Activated CD8-positive, alpha-beta T cell treated with anti-CD3 and anti-CD28 coated beads for 36 hours (primary cell): ENCODE measurements at regions not wholly inside any gene's neighbourhood (a gene's known extent, or its start where the extent isn't known, plus 50 kb on each side); places are given as distances from the start of the nearest gene placed in this dataset.

Experiments used
- ATAC-seq: fragments of 200-7000 bp; cut with Tn5 transposase; one replicate; pipeline ENCODE4 v1.10.0; 2021; ENCODE audit warnings: mild to moderate bottlenecking, moderate library complexity
- CTCF ChIA-PET: fragments of 350-600 bp; sonication (Branson Sonifier 250); formaldehyde crosslinking; loops from one replicate; lab custom pipeline; 2021; ENCODE audit warnings: antibody characterized with exemption; lab: Charles Lee
- POLR2A ChIA-PET: fragments of 350-600 bp; sonication (Branson Sonifier 250); formaldehyde crosslinking; loops from one replicate; lab custom pipeline; 2021; ENCODE audit warnings: antibody characterized with exemption; lab: Charles Lee
- DNase-seq: peaks from one replicate; pipeline ENCODE4 v3.0.0-alpha.2; 2020
- H3K27ac Mint-ChIP-seq: one replicate; pipeline ENCODE4 v1.8.0; 2021; ENCODE audit warnings: mild to moderate bottlenecking, mixed read lengths
- H3K27me3 Mint-ChIP-seq: one replicate; pipeline ENCODE4 v1.8.0; 2021; ENCODE audit warnings: mixed read lengths
- H3K36me3 Mint-ChIP-seq: one replicate; pipeline ENCODE4 v1.8.0; 2021; ENCODE audit warnings: low read depth, mixed read lengths
- H3K4me1 Mint-ChIP-seq: one replicate; pipeline ENCODE4 v1.8.0; 2021; ENCODE audit warnings: low read depth, mixed read lengths
- H3K4me3 Mint-ChIP-seq: one replicate; pipeline ENCODE4 v1.8.0; 2021; ENCODE audit warnings: mild to moderate bottlenecking, moderate library complexity, mixed read lengths
- H3K9me3 Mint-ChIP-seq: one replicate; pipeline ENCODE4 v1.8.0; 2021; ENCODE audit warnings: mixed read lengths
- intact Hi-C: fragments of 100-400 bp; cut with micrococcal nuclease; formaldehyde crosslinking; loops from one replicate; pipeline ENCODE4 v1.10.0; 2022
- TF ChIP-seq, protein P1 (sequence below): fragments of 200-600 bp; IDR thresholded peaks from one replicate; pipeline ENCODE4 v1.8.0; 2022; ENCODE audit warnings: antibody characterized with exemption, mild to moderate bottlenecking

DNA sequence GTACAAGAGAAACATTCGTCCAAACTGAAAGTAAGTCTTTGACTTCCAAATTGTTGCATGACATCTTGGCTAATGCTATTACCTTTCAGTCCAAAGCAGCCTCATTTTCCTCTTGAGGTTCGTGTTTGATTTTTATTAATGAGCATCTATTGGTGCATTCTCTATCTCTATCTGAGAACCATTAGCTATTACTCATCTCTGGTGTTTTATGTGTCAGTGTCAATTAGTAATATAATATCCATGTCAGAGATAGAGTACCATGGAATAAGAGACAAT lies 388.1 kb upstream of the GOT2 start:
- no peaks in the 10 kb centered on the region for H3K27me3 Mint-ChIP-seq
- H3K36me3 Mint-ChIP-seq, result no peaks in the 10 kb centered on the region
- no peak for DNase-seq
- no peaks in the 10 kb centered on the region for H3K4me1 Mint-ChIP-seq
- H3K4me3 Mint-ChIP-seq, result no peak overlapping the region
- no peaks in the 10 kb centered on the region for H3K9me3 Mint-ChIP-seq
- H3K27ac Mint-ChIP-seq, result no peak overlapping the region
- no peak for ATAC-seq
- POLR2A ChIA-PET, result no interaction called here
- TF ChIP-seq, protein P1, sequence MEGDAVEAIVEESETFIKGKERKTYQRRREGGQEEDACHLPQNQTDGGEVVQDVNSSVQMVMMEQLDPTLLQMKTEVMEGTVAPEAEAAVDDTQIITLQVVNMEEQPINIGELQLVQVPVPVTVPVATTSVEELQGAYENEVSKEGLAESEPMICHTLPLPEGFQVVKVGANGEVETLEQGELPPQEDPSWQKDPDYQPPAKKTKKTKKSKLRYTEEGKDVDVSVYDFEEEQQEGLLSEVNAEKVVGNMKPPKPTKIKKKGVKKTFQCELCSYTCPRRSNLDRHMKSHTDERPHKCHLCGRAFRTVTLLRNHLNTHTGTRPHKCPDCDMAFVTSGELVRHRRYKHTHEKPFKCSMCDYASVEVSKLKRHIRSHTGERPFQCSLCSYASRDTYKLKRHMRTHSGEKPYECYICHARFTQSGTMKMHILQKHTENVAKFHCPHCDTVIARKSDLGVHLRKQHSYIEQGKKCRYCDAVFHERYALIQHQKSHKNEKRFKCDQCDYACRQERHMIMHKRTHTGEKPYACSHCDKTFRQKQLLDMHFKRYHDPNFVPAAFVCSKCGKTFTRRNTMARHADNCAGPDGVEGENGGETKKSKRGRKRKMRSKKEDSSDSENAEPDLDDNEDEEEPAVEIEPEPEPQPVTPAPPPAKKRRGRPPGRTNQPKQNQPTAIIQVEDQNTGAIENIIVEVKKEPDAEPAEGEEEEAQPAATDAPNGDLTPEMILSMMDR, result no peak
- intact Hi-C loops, result no loop called here
- CTCF ChIA-PET, result no interaction called here

DNA sequence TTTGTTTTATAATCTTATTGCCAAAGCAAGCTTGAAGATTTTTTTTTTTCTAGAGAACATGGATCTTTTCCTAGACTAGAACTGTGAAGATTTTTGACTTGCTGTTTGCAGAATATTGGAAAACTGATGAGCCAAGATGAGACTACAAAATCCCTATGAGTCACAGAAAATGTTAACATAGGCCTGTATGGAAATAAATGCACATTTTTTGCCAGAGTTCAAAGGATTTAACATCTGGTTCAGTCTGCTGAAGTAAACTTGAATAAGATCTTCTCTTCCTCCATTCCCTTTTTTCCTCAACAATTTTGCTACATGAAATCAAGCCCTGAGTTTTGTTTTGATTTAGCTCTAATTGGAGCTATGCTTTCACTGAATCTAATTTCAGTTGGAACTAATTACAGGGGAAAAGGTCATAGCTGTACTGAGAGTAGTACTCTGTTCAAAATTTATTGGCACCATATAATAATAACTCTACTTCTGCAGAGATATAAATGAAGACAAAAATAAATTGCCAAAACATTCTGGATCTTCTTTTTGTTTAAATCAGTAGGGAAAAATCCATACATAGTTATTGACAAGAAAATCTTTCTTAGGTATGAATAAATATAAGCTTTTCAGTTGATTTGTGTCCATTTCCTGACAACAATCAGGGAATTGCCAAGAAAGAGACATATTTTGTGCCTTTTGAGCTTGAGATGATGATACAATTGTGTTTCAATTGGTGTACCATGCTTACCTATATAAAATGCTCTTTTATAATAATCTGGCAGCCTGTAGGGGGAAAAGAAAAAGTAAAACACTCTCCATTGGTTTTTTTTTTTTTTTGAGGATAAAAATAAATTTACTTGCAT lies 387.5 kb upstream of the GOT2 start:
- H3K4me3 Mint-ChIP-seq, result no peak overlapping the region
- ATAC-seq (no peak), DNase-seq (no peak)
- ChIA-PET POLR2A (no interaction called here), CTCF (no interaction called here)
- no peaks in the 10 kb centered on the region for H3K9me3 Mint-ChIP-seq
- intact Hi-C loops, result no loop called here
- TF ChIP-seq, protein P1, result no peak
- H3K27me3 Mint-ChIP-seq, result no peaks in the 10 kb centered on the region
- no peaks in the 10 kb centered on the region for H3K36me3 Mint-ChIP-seq
- no peak overlapping the region for H3K27ac Mint-ChIP-seq
- H3K4me1 Mint-ChIP-seq, result no peaks in the 10 kb centered on the region

GRCh38 chr16:59116744-59117143 lies 382.6 kb upstream of the GOT2 start:
- H3K36me3 Mint-ChIP-seq, result no peaks in the 10 kb centered on the region
- intact Hi-C loops, result no loop called here
- ChIA-PET POLR2A (no interaction called here), CTCF (no interaction called here)
- H3K4me3 Mint-ChIP-seq, result no peak overlapping the region
- no peaks in the 10 kb centered on the region for H3K4me1 Mint-ChIP-seq
- TF ChIP-seq, protein P1, result no peak
- DNase-seq, result no peak
- H3K27me3 Mint-ChIP-seq, result no peaks in the 10 kb centered on the region
- no peak for ATAC-seq
- no peak overlapping the region for H3K27ac Mint-ChIP-seq
- no peaks in the 10 kb centered on the region for H3K9me3 Mint-ChIP-seq

DNA sequence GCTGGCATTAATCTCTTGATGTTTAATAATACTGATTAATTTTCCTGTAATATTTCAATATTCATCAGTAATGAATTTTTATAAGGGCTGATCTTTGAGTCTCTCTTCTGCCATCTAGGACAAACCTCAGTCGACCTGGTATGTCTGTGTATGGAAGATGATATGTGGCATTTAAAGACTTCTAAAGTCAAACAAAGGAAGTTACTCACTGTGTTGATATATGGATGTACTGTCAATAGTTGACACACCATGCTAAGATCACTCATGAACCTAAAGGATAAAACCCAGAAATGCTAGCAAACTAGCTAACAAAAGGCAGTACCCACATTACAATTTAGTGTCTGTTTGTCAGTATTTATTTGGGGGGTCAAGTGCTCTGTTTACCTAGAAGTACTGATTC lies 380.7 kb upstream of the GOT2 start:
- POLR2A ChIA-PET, result no interaction called here
- Mint-ChIP-seq H3K27ac (no peak overlapping the region), H3K27me3 (no peaks in the 10 kb centered on the region)

DNA sequence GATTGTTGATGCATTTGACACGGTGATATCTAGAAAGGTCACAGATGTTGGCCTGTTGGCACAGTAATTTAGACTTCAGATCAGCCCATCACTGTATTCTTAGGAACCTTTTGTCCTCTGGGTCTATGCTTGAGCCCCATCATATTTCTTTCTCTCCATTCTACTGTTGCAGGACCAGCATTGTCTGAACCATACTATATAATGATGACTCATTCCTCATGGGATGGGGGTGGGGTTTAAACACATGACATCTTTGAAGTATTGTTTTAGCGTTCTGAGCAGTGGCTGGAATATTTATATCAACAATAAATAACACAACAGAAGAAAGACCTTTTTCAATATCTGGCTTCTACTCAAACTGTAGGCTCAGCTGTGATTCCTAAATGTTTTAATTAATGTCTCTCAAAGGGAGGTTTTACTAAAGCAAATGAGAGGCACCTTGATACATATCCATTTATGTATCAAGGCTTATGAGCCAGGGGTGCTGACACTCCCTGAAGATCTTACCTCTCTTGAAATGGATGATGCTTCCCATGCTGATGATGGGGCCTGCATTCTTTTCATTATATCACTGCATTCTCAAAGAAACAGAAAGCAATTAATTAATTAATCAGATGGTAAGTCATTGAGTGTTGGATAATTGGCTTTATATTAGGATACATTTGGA lies 379.0 kb upstream of the GOT2 start:
- TF ChIP-seq, protein P1, result no peak
- ChIA-PET POLR2A (no interaction called here), CTCF (no interaction called here)
- no peaks in the 10 kb centered on the region for H3K36me3 Mint-ChIP-seq
- intact Hi-C loops, result no loop called here
- H3K27ac Mint-ChIP-seq, result no peak overlapping the region
- DNase-seq (no peak), ATAC-seq (no peak)
- no peaks in the 10 kb centered on the region for H3K4me1 Mint-ChIP-seq
- no peak overlapping the region for H3K4me3 Mint-ChIP-seq
- H3K27me3 Mint-ChIP-seq, result no peaks in the 10 kb centered on the region
- no peaks in the 10 kb centered on the region for H3K9me3 Mint-ChIP-seq

More for the DNA sequence above, 380.7 kb upstream of the GOT2 start:
- no peak for DNase-seq
- CTCF ChIA-PET, result no interaction called here
- no peak for ATAC-seq
- H3K9me3 Mint-ChIP-seq, result no peaks in the 10 kb centered on the region
- H3K36me3 Mint-ChIP-seq, result no peaks in the 10 kb centered on the region
- no peak overlapping the region for H3K4me3 Mint-ChIP-seq
- intact Hi-C loops, result no loop called here
- TF ChIP-seq, protein P1, result no peak
- no peaks in the 10 kb centered on the region for H3K4me1 Mint-ChIP-seq
